Neural crest cell (in vitro differentiated cells): ENCODE measurements at regions not wholly inside any gene's neighbourhood (a gene's known extent, or its start where the extent isn't known, plus 50 kb on each side); places are given as distances from the start of the nearest gene placed in this dataset.

Experiments used
- DNase-seq: peaks from one replicate; pipeline ENCODE4 v3.0.0; 2021; ENCODE audit warnings: low read depth, mixed read lengths, low spot score
- H3K27ac Mint-ChIP-seq: one replicate; pipeline ENCODE4 v1.8.0; 2021; ENCODE audit warnings: mild to moderate bottlenecking, mixed read lengths; ENCODE audit not compliant: unreplicated experiment
- H3K27me3 Mint-ChIP-seq: 2 replicates; pipeline ENCODE4 v1.8.0; 2021; ENCODE audit warnings: low read depth, mild to moderate bottlenecking, mixed read lengths
- H3K36me3 Mint-ChIP-seq: 2 replicates; pipeline ENCODE4 v1.8.0; 2021; ENCODE audit warnings: low read depth, mild to moderate bottlenecking, mixed read lengths
- H3K4me1 Mint-ChIP-seq: 2 replicates; pipeline ENCODE4 v1.8.0; 2021; ENCODE audit warnings: mixed read lengths
- H3K4me3 Mint-ChIP-seq: one replicate; pipeline ENCODE4 v1.8.0; 2021; ENCODE audit warnings: mild to moderate bottlenecking, mixed read lengths
- H3K9me3 Mint-ChIP-seq: 2 replicates; pipeline ENCODE4 v1.8.0; 2021; ENCODE audit warnings: mixed read lengths
- TF ChIP-seq, protein P1 (sequence below): fragments of 200-600 bp; sonication (generic); conservative IDR thresholded peaks from 2 replicates; pipeline ENCODE4 v1.5.0; 2021; ENCODE audit warnings: antibody characterized with exemption, mild to moderate bottlenecking

DNA sequence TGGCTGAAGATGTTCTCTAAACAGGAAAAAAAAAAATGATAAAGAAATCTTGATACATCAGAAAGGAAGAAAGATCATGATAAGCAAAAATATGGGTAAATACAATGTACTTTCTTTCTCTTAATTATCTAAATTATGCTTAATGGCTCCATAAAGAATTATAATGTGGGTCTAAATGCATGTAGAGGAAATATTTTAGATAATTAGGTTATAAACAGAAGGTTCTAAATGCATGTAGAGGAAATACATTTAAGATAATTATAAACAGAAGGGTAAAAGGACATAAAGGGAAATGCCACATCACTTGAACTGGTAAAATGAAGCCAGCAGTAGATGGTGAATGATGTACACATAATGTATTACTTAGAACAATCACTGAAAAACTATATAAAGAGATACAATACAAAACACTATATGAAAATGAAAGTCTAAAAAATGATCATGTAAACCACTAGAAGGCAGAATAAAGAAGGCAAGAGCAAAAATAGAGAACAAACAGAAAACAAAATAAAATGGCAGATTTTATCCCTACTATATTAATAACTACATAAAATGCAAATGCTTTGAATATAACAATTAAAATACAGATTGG lies 308.4 kb upstream of the CDH2 start:
- peaks cover 4% of the 10 kb centered on the region for H3K9me3 Mint-ChIP-seq
- no peak for DNase-seq
- TF ChIP-seq, protein P1, sequence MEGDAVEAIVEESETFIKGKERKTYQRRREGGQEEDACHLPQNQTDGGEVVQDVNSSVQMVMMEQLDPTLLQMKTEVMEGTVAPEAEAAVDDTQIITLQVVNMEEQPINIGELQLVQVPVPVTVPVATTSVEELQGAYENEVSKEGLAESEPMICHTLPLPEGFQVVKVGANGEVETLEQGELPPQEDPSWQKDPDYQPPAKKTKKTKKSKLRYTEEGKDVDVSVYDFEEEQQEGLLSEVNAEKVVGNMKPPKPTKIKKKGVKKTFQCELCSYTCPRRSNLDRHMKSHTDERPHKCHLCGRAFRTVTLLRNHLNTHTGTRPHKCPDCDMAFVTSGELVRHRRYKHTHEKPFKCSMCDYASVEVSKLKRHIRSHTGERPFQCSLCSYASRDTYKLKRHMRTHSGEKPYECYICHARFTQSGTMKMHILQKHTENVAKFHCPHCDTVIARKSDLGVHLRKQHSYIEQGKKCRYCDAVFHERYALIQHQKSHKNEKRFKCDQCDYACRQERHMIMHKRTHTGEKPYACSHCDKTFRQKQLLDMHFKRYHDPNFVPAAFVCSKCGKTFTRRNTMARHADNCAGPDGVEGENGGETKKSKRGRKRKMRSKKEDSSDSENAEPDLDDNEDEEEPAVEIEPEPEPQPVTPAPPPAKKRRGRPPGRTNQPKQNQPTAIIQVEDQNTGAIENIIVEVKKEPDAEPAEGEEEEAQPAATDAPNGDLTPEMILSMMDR: no peak
- no peaks in the 10 kb centered on the region for H3K4me1 Mint-ChIP-seq
- H3K27me3 Mint-ChIP-seq: no peaks in the 10 kb centered on the region
- no peaks in the 10 kb centered on the region for H3K36me3 Mint-ChIP-seq
- H3K4me3 Mint-ChIP-seq: no peak overlapping the region
- no peak overlapping the region for H3K27ac Mint-ChIP-seq

- TF ChIP-seq, protein P1: no peak
- H3K27ac Mint-ChIP-seq: peak overlapping the region; percentile 31
- no peak overlapping the region for H3K4me3 Mint-ChIP-seq
- H3K9me3 Mint-ChIP-seq: peaks cover 10% of the 10 kb centered on the region
- H3K36me3 Mint-ChIP-seq: peaks cover 8% of the 10 kb centered on the region
- no peak for DNase-seq
- no peaks in the 10 kb centered on the region for H3K27me3 Mint-ChIP-seq
- H3K4me1 Mint-ChIP-seq: no peaks in the 10 kb centered on the region
Observed at GRCh38 chr18:28478531-28478930, 301.6 kb upstream of the CDH2 start.

- Mint-ChIP-seq H3K27ac (no peak overlapping the region), H3K36me3 (peaks cover 12% of the 10 kb centered on the region), H3K4me3 (no peak overlapping the region), H3K27me3 (no peaks in the 10 kb centered on the region), H3K9me3 (peaks cover 14% of the 10 kb centered on the region), H3K4me1 (no peaks in the 10 kb centered on the region)
- TF ChIP-seq, protein P1: no peak
- no peak for DNase-seq
Observed at GRCh38 chr18:28476302-28476701, 299.4 kb upstream of the CDH2 start.

GRCh38 chr18:28469946-28470345 lies 293.0 kb upstream of the CDH2 start:
- Mint-ChIP-seq H3K27ac (no peak overlapping the region), H3K36me3 (peaks cover 11% of the 10 kb centered on the region), H3K9me3 (peaks cover 12% of the 10 kb centered on the region), H3K27me3 (no peaks in the 10 kb centered on the region), H3K4me1 (no peaks in the 10 kb centered on the region), H3K4me3 (no peak overlapping the region)
- TF ChIP-seq, protein P1: no peak
- DNase-seq: no peak

DNA sequence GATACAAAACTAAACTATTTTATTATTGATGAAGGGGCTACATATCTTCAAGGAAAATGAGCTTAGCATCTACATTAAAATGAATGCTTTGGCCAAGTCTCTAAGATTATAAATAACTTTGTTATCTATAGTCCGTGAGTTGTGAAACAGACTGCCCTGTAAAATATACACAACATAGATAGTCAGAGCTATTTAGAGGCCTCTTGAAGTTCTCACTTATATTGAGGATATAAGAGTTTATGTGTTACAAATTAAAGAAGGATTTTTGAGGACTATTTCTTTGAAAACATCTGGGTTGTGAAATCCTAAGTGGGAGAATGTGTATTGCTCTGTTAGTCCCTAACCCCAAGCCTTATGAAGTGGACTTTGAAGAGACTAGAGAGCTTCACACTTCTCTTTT lies 292.0 kb upstream of the CDH2 start:
- no peak overlapping the region for H3K4me3 Mint-ChIP-seq
- DNase-seq: no peak
- H3K27ac Mint-ChIP-seq: no peak overlapping the region
- H3K9me3 Mint-ChIP-seq: peaks cover 12% of the 10 kb centered on the region
- TF ChIP-seq, protein P1: no peak
- H3K36me3 Mint-ChIP-seq: peaks cover 11% of the 10 kb centered on the region
- no peaks in the 10 kb centered on the region for H3K4me1 Mint-ChIP-seq
- H3K27me3 Mint-ChIP-seq: no peaks in the 10 kb centered on the region

GRCh38 chr18:28466204-28466603 lies 289.3 kb upstream of the CDH2 start:
- Mint-ChIP-seq H3K4me3 (no peak overlapping the region), H3K9me3 (peaks cover 7% of the 10 kb centered on the region), H3K36me3 (peaks cover 9% of the 10 kb centered on the region), H3K27me3 (no peaks in the 10 kb centered on the region), H3K27ac (no peak overlapping the region), H3K4me1 (peaks cover 3% of the 10 kb centered on the region)
- DNase-seq: no peak
- TF ChIP-seq, protein P1: no peak
